K562 (cell line): ENCODE measurements at regions not wholly inside any gene's neighbourhood (a gene's known extent, or its start where the extent isn't known, plus 50 kb on each side); places are given as distances from the start of the nearest gene placed in this dataset.

ENCODE experiments used
- BRD4 ChIP-seq: fragments of 200-600 bp; sonication (generic); IDR thresholded peaks from 2 replicates; pipeline ENCODE4 v1.6.1; 2017; ENCODE audit warnings: inconsistent platforms
- CEBPG ChIP-seq, 3 experiments: fragments of 200-800 bp in 1 of 3; sonication (Bioruptor generic) in 1 of 3; sonication (generic) in 1 of 3; formaldehyde crosslinking in 1 of 3; IDR thresholded peaks in 2 of 3; conservative IDR thresholded peaks in 1 of 3; 2 replicates each; pipeline versions ENCODE4 v1.6.1 to v1.8.0; 2016 to 2022; ENCODE audit warnings: missing compliant biosample characterization in 2 of 3, missing genetic modification characterization in 2 of 3, mild to moderate bottlenecking in 1 of 3, missing genetic modification reagents in 1 of 3
- CHAMP1 ChIP-seq: fragments of 450-650 bp; IDR thresholded peaks from 2 replicates; pipeline ENCODE4 v1.6.1; 2016; ENCODE audit warnings: mild to moderate bottlenecking
- FOS ChIP-seq: IDR thresholded peaks from 3 replicates; pipeline ENCODE4 v1.6.1; 2011; ENCODE audit not compliant: insufficient read length; ENCODE audit errors: extremely low read depth
- GMEB1 ChIP-seq: fragments of 250-450 bp; sonication (Bioruptor Pico); IDR thresholded peaks from 2 replicates; pipeline ENCODE4 v1.4.0; 2020; ENCODE audit warnings: mild to moderate bottlenecking
- MAX ChIP-seq: sonication (generic); formaldehyde crosslinking; IDR thresholded peaks from 2 replicates; pipeline ENCODE4 v1.9.0; 2022; ENCODE audit warnings: mild to moderate bottlenecking, missing genetic modification reagents
- MAZ ChIP-seq, 2 experiments: fragments of 450-650 bp in 1 of 2; sonication (generic) in 1 of 2; formaldehyde crosslinking; IDR thresholded peaks in 1 of 2; conservative IDR thresholded peaks in 1 of 2; 2 replicates each; pipeline versions ENCODE4 v1.4.0 to v1.5.0; 2020; ENCODE audit warnings: mild to moderate bottlenecking in 1 of 2, missing genetic modification reagents in 1 of 2
- MEIS2 ChIP-seq: fragments of 450-650 bp; IDR thresholded peaks from 2 replicates; pipeline ENCODE4 v1.6.1; 2014; ENCODE audit warnings: mild to moderate bottlenecking; ENCODE audit not compliant: partially characterized antibody
- MIER1 ChIP-seq: fragments of 450-650 bp; IDR thresholded peaks from 2 replicates; pipeline ENCODE4 v1.6.1; 2016; ENCODE audit warnings: antibody characterized with exemption, mild to moderate bottlenecking, low read depth
- NR2F6 ChIP-seq: fragments of 450-650 bp; formaldehyde crosslinking; IDR thresholded peaks from 2 replicates; pipeline ENCODE4 v1.4.0; 2020; ENCODE audit warnings: mild to moderate bottlenecking
- NRF1 ChIP-seq, 2 experiments: fragments of 450-650 bp; IDR thresholded peaks in 1 of 2; conservative IDR thresholded peaks in 1 of 2; 2 replicates each; pipeline ENCODE4 v1.6.1; 2014; ENCODE audit warnings: mild to moderate bottlenecking in 2 of 2
- SMAD3 ChIP-seq: fragments of 450-650 bp; formaldehyde crosslinking; conservative IDR thresholded peaks from 2 replicates; pipeline ENCODE4 v1.4.0; 2020; ENCODE audit warnings: mild to moderate bottlenecking
- ZFP36 ChIP-seq: fragments of 150-350 bp; IDR thresholded peaks from 2 replicates; pipeline ENCODE4 v1.6.1; 2018; ENCODE audit warnings: low read length, low read depth; ENCODE audit not compliant: partially characterized antibody

- TF ChIP-seq GMEB1 (CRISPR knock-in tag): peak; percentile 71
- 0 out of 2 replicates have a peak, but pooled peaks have one; percentile 29 for TF ChIP-seq SMAD3 (CRISPR knock-in tag)
- TF ChIP-seq CHAMP1: no peak
- TF ChIP-seq ZFP36: peak; percentile 59
- TF ChIP-seq NR2F6 (CRISPR knock-in tag): no peak
- peak; percentile 52 to 79; a peak in 2 of 4 replicates for TF ChIP-seq MAZ (CRISPR knock-in tag; conservative IDR thresholded peaks at IDR 0.05 in 1 of 2, IDR thresholded peaks at IDR 0.05 in 1 of 2)
- TF ChIP-seq NRF1 (conservative IDR thresholded peaks at IDR 0.05 in 1 of 2, IDR thresholded peaks at IDR 0.05 in 1 of 2): peak; percentile 75 to 80
- peak; percentile 70; the same call in 1 of the 2 replicates for TF ChIP-seq MIER1
- TF ChIP-seq MAX (CRISPR knock-in tag): peak; percentile 95
- peak; percentile 55; the same call in 1 of the 2 replicates for TF ChIP-seq CEBPG (CRISPR knock-in tag; IDR thresholded peaks at IDR 0.05)
- no peak for TF ChIP-seq CEBPG (tag; conservative IDR thresholded peaks at IDR 0.05 in 1 of 2, IDR thresholded peaks at IDR 0.05 in 1 of 2)
- TF ChIP-seq BRD4: peak; percentile 30; the same call in 1 of the 2 replicates
- TF ChIP-seq FOS: no peak
- TF ChIP-seq MEIS2: peak; percentile 39
Measured at GRCh38 chr11:119584193-119585042, 144.6 kb downstream of the NECTIN1 start (continued).
